HEK293T (cell line): ENCODE measurements at regions not wholly inside any gene's neighbourhood (a gene's known extent, or its start where the extent isn't known, plus 50 kb on each side); places are given as distances from the start of the nearest gene placed in this dataset.

ENCODE experiments used
- CTBP1 ChIP-seq: fragments of 450-650 bp; IDR thresholded peaks from 2 replicates; pipeline ENCODE4 v1.6.1; 2016; ENCODE audit warnings: borderline replicate concordance
- FOXA1 ChIP-seq: fragments of 450-650 bp; IDR thresholded peaks from 2 replicates; pipeline ENCODE4 v1.6.1; 2016; ENCODE audit warnings: mild to moderate bottlenecking
- FOXK2 ChIP-seq: fragments of 450-650 bp; IDR thresholded peaks from 2 replicates; pipeline ENCODE4 v1.6.1; 2016; ENCODE audit warnings: mild to moderate bottlenecking
- HDGF ChIP-seq: fragments of 450-650 bp; IDR thresholded peaks from 2 replicates; pipeline ENCODE4 v1.6.1; 2017; ENCODE audit warnings: antibody characterized with exemption, borderline replicate concordance
- LEF1 ChIP-seq: fragments of 450-650 bp; IDR thresholded peaks from 2 replicates; pipeline ENCODE4 v1.6.1; 2017; ENCODE audit warnings: mild to moderate bottlenecking, borderline replicate concordance
- NFRKB ChIP-seq: fragments of 450-650 bp; IDR thresholded peaks from 2 replicates; pipeline ENCODE4 v1.6.1; 2016; ENCODE audit warnings: mild to moderate bottlenecking, moderate library complexity
- PKNOX1 ChIP-seq: fragments of 450-650 bp; IDR thresholded peaks from 2 replicates; pipeline ENCODE4 v1.6.1; 2016
- SP1 ChIP-seq: fragments of 450-650 bp; IDR thresholded peaks from 2 replicates; pipeline ENCODE4 v1.6.1; 2017
- SUZ12 ChIP-seq: fragments of 450-650 bp; IDR thresholded peaks from 2 replicates; pipeline ENCODE4 v1.6.1; 2016; ENCODE audit warnings: mild to moderate bottlenecking

- no peak for TF ChIP-seq HDGF
- TF ChIP-seq SUZ12: no peak
- no peak for TF ChIP-seq LEF1
- no peak for TF ChIP-seq FOXK2
- no peak for TF ChIP-seq NFRKB
- TF ChIP-seq SP1: no peak
- TF ChIP-seq PKNOX1: no peak
- no peak for TF ChIP-seq CTBP1
- TF ChIP-seq FOXA1: no peak
Measured at GRCh38 chr3:189490337-189490736, 140.9 kb upstream of the TP63 start.
